HG03342 (cell line): ENCODE measurements at regions not wholly inside any gene's neighbourhood (a gene's known extent, or its start where the extent isn't known, plus 50 kb on each side); places are given as distances from the start of the nearest gene placed in this dataset.
"Not testable (repeated sequence)": the region's sequence is repeated elsewhere in the genome, so short reads cannot be mapped to it uniquely, and the experiment has no call there.

ENCODE experiments used
- ATAC-seq: cut with Tn5 transposase; IDR thresholded peaks from one replicate; pipeline ENCODE4 v1.9.1; 2021; ENCODE audit warnings: mild to moderate bottlenecking, moderate library complexity; ENCODE audit not compliant: unreplicated experiment

DNA sequence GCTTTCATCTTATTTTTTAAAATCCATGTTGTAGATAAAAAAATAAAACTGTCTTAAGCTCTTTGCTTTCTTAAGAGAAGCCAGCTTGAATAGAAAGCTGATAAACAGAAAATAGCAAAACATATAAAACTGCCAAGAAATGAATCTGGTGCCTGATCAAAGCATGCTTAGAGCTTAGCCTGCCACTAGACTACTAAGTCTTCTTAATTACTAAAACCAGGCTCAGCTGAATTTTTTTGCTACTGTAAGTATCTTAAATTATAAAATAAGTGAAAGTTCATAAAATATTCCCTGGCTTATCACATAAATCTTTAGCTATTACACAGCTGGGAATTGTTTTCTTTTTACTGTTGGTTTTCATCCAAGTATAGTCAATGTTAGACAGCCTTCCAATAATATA lies 803.9 kb downstream of the DIPK2A start:
- ATAC-seq = no peak

DNA sequence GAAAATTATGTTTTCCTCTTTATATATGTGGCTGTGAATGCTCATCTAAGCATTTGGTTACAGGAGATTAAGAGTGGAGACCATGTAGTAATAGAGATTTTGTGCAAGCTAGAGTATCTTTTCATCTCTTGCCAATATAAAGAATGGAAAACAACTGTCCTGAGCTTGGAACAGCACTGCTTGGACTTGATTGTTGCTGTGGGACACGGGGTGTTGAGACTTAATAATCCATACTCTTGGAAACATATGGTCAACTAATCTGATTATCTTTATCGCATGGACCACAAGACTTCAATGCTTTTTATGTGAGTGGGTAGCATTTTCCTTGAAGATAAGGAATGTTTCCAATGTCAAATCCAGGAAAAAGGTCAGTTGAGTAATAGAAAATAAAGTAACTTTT lies 806.3 kb downstream of the DIPK2A start:
- ATAC-seq = no peak

DNA sequence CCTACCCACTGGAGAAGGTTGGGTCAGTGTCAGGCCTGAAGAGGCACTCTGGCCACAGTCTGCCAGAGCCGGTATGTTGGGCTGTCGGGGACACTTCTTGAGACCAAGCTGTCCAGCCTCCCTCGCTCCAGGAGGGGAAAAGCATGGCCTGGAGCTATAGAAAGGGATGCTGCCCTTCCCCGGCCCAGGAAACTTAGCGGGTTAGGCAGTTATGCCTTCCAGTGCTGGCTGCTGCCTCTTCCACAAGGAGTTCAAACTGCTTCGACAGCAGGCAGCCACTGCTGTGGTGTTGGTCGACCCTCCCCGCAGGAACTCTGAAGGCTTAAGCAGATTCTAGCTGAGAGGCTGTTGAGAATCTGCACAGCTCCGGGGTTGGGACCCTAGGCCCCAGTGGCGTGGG lies 819.4 kb downstream of the DIPK2A start:
- ATAC-seq = no peak

DNA sequence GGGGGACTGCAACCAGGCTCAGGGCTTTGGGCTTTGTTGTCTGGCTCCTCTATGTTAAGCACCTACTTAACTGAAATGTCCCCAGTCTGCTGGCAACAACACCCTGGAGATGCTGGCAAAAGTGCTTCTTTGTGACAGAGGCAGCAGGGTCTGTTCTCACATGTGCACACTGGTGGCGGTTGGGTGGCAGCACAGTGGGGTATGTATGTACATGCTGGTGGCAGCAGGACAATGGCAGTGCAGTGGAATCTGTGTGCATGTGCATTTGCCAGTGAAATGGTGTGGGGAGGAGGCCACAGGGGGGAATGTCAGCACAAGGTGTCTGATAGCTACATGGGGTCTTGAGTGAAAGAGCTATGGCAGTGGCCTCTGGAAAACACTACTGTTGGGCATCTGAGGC lies 830.3 kb downstream of the DIPK2A start:
- no peak for ATAC-seq

DNA sequence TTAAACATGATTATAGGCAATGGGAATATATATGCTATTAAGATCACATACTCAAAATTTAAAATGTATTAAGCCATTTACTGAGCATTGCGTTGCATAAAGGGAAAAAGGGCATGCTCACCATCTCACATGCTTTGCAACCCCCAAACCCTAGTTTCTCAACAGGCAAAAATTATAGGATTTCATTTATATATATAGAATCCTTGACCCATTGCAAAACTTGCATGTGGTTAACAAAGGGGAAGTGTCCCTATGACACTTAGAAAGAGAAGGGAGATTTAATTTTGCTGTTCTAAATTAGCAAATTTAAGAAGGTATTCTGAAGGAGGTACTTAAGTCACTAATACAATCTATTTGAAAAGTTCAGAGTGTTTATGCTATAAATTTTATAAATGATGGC lies 837.8 kb downstream of the DIPK2A start:
- ATAC-seq = no peak

DNA sequence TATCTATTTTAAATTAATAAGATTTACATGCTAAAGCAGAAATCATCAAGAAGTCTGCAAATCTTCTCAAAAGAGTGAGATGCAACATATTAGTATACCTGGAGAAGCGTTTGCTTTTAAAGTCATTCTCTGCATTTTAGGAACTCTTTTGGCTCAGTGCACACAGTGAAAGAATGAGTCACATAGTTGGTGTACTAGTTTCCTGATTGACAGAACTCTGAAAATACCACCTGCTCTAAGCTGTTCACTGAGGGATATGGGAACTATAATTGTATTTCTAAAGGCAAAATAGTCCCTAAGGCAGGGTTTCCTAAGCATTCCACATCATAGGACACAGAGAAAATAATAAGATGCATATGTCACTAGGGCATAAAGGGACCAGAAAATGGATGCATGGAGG lies 838.5 kb downstream of the DIPK2A start:
- ATAC-seq = peak; percentile 86

DNA sequence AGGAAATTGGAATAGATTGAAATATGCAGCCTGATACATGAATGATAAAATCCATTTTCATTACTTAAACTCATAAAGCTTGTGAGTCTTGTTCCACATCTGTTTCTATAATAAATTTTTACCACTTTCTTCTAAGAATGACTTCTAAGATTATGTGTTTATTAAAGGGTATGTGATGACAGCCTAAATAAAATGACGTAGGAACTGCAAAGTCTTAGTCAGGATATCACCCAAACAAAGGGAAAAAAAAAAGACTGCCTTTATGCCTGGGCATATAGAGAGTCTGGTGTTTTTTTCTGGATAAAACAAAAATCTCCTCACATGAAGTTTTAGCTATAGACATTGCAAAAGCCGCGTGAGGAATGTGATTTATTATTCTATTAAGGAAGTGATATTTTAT lies 844.0 kb downstream of the DIPK2A start:
- ATAC-seq = no peak

DNA sequence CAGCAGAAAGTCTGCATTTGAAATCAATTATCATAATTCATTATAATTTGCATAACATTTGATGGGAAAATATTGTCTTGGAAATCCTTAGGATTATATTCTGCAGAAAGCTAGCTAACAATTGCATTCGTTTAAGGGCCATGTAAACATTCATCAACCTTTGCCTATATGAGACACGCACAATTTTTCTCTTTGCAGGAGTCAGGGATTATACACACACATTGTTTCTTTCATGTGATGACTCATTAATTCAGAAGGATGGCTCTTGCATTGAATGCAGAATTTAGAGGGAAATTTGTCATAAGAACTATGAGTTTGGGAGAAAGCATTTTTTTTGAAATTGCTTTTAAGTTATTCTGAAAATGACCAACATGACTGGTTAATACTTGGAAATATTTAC lies 844.7 kb downstream of the DIPK2A start:
- ATAC-seq = no peak

DNA sequence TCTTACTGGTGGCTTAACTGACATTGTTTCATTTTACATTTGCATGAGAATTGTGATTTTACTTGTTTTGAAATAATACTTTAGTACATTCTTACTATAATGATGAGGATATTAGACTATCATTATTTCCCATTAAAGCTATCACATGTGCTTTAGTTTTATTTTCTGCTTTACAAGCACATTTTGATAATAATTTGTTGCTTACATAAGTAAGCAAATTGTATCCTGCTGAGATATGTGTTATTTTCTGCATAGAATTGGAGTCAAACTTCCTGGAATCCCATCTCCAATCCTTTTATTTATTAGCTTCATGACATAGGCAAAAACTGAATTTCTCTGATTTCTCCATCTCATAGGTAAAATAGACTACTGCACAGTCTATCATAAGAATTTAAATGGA lies 847.4 kb downstream of the DIPK2A start:
- no peak for ATAC-seq

DNA sequence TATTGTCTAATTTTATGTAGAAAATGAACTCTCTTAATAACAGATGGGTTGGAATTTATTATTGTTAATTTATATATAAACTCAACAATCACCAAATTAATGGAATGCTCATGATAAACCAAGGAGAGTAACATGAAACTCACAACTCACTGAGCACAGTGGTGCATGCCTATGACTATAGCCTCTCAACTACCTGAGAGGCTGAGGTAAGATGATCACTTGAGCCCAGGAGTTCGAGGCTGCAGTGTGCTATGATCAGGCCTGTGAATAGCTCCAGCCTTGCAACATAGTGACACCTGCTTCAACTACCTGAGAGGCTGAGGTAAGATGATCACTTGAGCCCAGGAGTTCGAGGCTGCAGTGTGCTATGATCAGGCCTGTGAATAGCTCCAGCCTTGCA lies 848.6 kb downstream of the DIPK2A start:
- ATAC-seq = not testable (repeated sequence)

DNA sequence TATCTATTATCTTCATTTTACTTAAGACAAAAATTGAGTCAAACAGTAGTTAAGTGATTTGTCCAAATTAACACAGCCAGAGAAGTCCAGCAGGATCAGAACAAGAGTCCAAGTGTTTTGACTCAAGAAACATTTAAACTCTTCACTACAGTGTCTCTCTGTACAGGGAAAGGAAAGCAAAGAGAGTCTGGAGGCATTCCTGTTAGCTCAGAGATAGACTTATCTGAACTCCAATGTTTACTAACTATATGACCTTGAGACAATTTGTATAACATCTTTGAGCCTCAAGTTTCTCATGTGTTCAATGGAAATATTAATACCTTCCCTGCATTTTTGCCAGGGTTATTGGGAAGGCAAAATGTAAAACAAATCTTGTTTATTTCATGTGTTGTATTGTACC lies 849.1 kb downstream of the DIPK2A start:
- no peak for ATAC-seq

DNA sequence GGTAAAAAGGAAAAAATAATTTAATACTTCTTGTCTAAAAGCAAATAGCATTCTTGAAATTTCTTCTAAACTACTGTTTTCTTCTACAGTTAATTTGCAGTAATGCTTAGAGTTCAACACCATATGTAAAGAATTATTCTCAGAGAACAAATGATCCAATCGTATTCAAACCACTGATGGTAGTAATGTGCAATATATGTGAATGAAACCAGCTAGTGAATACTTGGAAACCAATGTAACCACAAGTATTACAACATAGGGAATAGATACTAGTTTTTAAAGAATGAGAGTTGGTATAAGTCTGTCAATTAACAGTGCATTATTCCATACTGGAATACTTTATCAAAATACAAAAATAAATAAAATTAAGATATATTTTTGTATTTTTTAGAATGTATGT lies 850.0 kb downstream of the DIPK2A start:
- ATAC-seq = no peak

DNA sequence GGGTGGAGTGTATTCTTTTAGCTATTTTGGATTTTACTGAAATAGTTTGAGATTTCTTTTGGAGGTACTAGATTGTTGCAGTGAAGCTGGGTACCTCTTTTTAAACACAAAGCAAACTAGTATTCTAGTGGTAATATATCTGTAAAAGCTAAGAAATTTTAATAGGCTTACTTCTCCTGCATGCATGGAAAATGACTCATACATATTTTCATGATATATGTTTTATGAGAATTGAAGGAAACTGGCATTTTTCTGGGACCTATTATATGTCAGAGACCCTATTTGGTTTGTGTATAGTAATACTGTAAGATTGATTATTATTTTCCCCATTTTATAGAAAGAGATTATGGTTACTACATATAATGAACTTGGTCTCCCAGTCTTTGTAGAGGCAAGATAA lies 851.0 kb downstream of the DIPK2A start:
- ATAC-seq = no peak

DNA sequence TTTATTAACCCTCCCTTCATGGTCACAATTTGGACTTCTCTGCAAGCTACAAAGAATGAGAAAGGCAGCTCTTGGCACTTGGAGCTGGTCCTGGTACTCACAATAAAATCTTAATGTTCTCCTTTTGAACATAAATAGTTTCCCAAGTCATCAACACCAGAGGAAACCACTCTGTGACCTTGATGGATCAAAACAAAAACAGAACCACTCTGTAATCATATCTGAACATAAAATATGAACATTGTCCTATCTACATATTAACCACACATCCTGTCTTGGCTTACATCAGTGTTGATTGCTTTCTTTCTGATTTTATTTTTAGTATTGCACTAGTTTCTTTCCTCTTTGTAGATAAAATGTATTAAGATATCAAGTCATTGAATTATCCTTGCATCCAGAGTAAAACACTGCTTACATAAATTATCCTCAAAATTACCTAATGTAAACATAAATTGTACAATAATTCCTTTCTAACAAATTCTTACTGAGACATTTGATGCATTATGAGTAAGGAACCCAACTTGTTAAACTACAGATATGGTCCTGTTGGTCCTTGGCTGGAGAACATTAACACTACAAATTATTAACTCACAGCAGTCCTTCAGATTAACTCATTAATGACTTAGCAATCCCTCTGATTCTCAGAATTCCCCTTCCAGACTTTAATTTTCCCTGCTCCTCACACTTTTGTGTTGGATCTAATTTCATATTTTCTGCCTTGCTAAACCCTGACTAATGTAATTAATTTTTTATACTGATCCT lies 860.5 kb downstream of the DIPK2A start:
- no peak for ATAC-seq

DNA sequence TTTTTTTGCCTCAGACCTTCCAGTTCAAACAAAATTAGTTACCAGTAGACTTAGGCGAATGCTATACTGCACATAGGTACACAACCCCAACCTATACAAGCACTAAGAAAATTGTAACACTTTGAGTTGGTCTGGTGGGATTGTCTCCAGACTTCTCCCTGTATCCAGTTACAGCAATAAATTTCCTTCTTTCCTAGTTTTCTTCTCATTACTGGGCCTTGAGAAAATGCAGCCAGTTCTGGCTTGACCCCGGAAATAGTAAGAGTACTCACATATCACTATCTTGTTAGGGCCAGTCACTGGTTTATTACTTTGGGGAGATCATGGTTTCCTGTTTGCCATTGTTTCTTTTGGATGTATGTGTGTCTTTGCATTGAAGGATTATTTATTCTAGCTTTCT lies 868.4 kb downstream of the DIPK2A start:
- no peak for ATAC-seq

DNA sequence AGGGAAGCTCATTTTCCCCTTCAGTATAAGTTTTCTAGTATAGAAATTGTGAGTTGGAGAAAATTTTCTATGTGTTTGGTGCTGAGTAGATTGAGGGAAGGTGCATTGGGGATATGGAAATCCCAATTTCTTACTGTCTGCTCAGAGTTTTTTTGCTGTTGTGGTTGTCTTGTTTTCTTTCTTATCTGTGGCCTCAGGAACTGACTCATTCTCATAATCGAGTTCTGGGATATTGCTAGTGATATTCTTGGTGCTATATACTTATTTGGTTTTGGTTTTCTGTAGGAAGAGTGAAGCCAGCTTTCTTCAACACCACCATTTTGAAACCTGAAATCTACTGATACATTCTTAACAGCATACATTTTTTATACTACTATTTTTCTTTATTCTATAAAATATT lies 869.2 kb downstream of the DIPK2A start:
- no peak for ATAC-seq

DNA sequence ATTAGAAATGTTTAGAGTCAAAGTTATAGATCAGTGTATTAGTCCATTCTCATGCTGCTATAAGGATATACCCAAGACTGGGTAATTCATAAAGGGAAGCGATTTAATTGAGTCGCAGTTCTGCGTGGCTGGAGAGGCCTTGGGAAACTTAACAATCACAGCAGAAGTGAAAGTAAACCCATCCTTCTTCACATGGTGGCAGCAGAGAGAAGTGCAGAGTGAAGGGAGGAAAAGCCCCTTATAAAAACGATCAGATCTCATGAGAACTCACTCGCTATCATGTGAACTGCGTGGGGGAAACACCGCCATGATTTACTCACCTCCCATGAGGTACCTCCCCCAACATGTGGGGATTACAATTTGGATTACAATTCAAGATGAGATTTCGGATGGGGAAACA lies 871.5 kb downstream of the DIPK2A start:
- ATAC-seq = no peak

DNA sequence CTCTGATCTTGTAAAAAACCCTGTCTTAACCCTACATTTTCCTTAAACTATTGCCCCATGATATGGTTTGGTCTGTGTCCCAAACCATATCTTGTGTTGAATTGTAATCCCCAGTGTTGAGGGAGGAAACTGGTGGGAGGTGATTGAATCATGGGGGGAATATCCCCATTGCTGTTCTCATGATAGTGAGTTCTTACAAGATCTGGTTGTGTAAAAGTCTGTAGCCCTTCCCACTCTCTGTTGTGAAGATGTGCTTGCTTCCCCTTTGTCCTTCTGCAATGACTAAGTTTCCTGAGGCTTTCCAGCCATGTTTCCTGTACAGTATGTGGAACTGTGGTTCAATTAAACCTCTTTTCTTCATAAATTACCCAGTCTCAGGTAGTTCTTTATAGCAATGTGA lies 881.4 kb downstream of the DIPK2A start:
- ATAC-seq = no peak

DNA sequence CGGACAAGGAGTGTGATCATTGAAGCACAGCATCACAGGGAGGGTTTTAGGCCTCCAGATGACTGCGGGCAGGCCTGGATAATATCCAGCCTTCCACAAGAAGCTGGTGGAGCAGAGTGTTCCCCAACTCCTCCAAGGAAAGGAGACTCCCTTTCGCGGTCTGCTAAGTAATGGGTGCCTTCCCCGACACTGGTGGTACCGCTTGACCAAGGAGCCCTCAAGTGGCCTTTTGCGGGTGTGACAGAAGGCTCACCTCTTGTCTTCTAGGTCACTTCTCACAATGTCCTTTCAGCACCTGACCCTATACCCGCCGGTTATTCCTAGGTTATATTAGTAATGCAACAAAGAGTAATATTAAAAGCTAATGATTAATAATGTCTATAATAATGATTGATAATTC lies 882.4 kb downstream of the DIPK2A start:
- not testable (repeated sequence) for ATAC-seq

DNA sequence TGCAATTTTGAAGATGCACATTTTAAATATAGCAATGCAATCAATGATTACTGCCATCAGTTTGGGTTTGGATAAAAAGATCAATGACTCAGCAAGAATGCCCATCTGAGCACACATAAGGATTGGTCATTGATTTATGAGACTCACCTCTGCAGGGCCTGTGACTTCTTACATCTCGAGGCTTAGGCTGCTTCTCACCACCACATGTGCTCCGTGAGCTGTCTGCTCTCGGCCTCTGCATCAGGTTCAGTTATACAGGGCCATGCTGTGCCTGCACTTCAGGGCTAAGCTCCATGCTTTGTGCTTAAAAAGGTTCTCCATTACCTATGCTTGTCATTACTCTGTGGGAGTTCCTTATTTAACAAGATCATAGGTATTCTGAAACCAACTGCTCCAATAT lies 887.5 kb downstream of the DIPK2A start:
- no peak for ATAC-seq

DNA sequence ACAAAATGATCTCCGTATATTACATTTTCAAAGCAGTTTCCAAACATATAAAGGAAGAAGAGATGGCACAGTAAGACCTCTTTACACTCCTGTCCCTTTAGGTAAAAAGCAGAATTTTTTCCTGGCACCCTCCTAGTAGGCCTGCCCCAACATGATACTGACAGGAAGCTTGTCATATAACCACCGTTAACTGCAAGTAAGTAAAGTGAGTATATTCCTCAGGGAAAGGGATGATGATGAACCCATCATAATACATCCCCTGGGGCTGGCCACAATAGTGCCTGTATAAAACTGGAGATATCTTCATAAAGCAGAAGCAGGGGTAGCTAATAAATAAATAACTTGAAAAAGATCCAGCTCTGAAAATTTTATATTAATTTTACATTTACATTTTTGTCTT lies 893.0 kb downstream of the DIPK2A start:
- ATAC-seq = no peak

DNA sequence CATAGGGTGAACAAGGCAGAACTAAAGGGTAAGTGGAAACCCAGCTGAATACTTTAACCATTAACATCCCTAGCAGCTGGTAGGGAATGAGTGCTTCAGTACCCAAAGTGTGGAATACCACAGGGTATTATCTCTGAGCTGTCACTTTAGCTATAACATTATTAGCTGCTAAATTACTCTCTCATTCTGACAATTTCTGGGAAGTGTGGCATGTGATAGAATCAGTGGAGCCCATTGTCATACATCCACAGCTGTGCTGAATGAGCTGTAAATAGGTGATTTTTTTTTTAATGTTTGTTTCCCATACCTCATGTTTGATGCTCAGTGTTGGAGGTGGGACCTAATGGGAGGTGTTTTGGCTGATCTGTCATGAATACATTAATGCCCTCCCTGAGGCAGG lies 894.3 kb downstream of the DIPK2A start:
- no peak for ATAC-seq

DNA sequence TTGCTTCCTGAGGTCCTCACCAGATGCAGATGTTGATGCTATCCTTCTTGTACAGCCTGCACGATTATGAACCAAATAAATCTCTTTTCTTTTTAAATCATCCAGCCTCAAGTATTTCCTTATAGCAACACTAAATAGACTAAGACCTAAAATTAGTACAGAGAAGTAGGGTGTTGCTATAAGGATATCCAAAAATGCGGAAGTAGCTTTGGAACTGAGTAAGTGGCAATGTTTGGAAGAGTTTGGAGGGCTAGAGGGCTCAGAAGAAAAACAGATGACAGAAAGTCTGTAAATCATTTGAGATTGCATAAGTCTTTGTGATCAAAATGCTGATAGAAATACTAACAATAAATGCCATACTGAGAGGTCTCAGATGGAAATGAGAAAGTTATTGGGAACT lies 894.9 kb downstream of the DIPK2A start:
- ATAC-seq = no peak
